Ishikawa (cell line): ENCODE measurements at regions not wholly inside any gene's neighbourhood (a gene's known extent, or its start where the extent isn't known, plus 50 kb on each side); places are given as distances from the start of the nearest gene placed in this dataset.

Source experiments
- CEBPB ChIP-seq: IDR thresholded peaks from 2 replicates; pipeline ENCODE4 v1.6.1; 2012
- CREB1 ChIP-seq: IDR thresholded peaks from 2 replicates; pipeline ENCODE4 v1.6.1; 2012; ENCODE audit warnings: low read depth
- EGR1 ChIP-seq: IDR thresholded peaks from 2 replicates; pipeline ENCODE4 v1.6.1; 2012
- EP300 ChIP-seq: IDR thresholded peaks from 2 replicates; pipeline ENCODE4 v1.6.1; 2012; ENCODE audit warnings: borderline replicate concordance
- RAD21 ChIP-seq: IDR thresholded peaks from 2 replicates; pipeline ENCODE4 v1.6.1; 2012; ENCODE audit warnings: low read depth
- TAF1 ChIP-seq: IDR thresholded peaks from 2 replicates; pipeline ENCODE4 v1.6.1; 2012; ENCODE audit warnings: low read depth, mild to moderate bottlenecking
- TCF12 ChIP-seq: IDR thresholded peaks from 2 replicates; pipeline ENCODE4 v1.6.1; 2012; ENCODE audit warnings: low read depth
- TEAD4 ChIP-seq: IDR thresholded peaks from 2 replicates; pipeline ENCODE4 v1.6.1; 2012
- YY1 ChIP-seq: IDR thresholded peaks from 2 replicates; pipeline ENCODE4 v1.6.1; 2012; ENCODE audit warnings: low read depth
- TF ChIP-seq, protein P1 (sequence below): IDR thresholded peaks from 2 replicates; pipeline ENCODE4 v1.6.1; 2012; ENCODE audit warnings: low read depth, mild to moderate bottlenecking
- TF ChIP-seq, protein P2 (sequence below): IDR thresholded peaks from 2 replicates; pipeline ENCODE4 v1.6.1; 2012
- TF ChIP-seq, protein P3 (sequence below): IDR thresholded peaks from 2 replicates; pipeline ENCODE4 v1.6.1; 2012

DNA sequence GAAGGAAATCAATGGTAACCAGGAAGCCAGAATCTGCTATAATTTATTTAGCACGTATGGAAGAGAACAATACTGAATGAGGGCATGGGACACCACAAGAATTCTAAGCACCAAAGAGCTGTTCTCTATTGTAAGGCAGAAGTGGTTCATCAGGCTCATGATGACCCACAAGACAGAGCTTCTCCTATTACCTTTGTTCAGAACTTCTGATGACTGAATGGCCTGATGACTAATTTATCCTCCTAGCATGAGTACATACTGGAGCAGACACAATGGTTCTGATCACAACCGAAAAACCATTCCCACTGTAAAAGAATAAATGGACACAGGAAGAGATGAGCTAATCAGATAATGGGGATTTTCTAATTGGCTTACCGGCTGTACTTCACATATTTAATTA, 329.8 kb upstream of the PDE4D start:
- TF ChIP-seq TAF1 (no peak), EGR1 (no peak), TEAD4 (no peak), TCF12 (no peak), CREB1 (no peak), CEBPB (no peak), RAD21 (no peak), EP300 (no peak), YY1 (no peak)
- TF ChIP-seq, protein P1, sequence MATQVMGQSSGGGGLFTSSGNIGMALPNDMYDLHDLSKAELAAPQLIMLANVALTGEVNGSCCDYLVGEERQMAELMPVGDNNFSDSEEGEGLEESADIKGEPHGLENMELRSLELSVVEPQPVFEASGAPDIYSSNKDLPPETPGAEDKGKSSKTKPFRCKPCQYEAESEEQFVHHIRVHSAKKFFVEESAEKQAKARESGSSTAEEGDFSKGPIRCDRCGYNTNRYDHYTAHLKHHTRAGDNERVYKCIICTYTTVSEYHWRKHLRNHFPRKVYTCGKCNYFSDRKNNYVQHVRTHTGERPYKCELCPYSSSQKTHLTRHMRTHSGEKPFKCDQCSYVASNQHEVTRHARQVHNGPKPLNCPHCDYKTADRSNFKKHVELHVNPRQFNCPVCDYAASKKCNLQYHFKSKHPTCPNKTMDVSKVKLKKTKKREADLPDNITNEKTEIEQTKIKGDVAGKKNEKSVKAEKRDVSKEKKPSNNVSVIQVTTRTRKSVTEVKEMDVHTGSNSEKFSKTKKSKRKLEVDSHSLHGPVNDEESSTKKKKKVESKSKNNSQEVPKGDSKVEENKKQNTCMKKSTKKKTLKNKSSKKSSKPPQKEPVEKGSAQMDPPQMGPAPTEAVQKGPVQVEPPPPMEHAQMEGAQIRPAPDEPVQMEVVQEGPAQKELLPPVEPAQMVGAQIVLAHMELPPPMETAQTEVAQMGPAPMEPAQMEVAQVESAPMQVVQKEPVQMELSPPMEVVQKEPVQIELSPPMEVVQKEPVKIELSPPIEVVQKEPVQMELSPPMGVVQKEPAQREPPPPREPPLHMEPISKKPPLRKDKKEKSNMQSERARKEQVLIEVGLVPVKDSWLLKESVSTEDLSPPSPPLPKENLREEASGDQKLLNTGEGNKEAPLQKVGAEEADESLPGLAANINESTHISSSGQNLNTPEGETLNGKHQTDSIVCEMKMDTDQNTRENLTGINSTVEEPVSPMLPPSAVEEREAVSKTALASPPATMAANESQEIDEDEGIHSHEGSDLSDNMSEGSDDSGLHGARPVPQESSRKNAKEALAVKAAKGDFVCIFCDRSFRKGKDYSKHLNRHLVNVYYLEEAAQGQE, result no peak
- TF ChIP-seq, protein P2, sequence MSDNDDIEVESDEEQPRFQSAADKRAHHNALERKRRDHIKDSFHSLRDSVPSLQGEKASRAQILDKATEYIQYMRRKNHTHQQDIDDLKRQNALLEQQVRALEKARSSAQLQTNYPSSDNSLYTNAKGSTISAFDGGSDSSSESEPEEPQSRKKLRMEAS, result no peak
- TF ChIP-seq, protein P3, sequence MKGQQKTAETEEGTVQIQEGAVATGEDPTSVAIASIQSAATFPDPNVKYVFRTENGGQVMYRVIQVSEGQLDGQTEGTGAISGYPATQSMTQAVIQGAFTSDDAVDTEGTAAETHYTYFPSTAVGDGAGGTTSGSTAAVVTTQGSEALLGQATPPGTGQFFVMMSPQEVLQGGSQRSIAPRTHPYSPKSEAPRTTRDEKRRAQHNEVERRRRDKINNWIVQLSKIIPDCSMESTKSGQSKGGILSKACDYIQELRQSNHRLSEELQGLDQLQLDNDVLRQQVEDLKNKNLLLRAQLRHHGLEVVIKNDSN, result no peak
